ENCODE measurements at regions not wholly inside any gene's neighbourhood (a gene's known extent, or its start where the extent isn't known, plus 50 kb on each side); places are given as distances from the start of the nearest gene placed in this dataset.

GRCh38 chr5:117434254-117434653 lies 859.6 kb upstream of the SEMA6A start:
- BruUV-seq (replicated peaks): no TSS peak
- Histone ChIP-seq H3K27me3 (replicated peaks in 1 of 2; ENCODE audit: control insufficient read depth in 2 of 2, insufficient read depth in 2 of 2, low read length in 1 of 2) (no peaks in the 10 kb centered on the region), H3K4me2 (ENCODE audit: control insufficient read depth, insufficient read depth) (no peak overlapping the region), H3K36me3 (ENCODE audit: control insufficient read depth in 2 of 2, insufficient read depth in 2 of 2, low read length in 1 of 2) (no peaks in the 10 kb centered on the region), H3K27ac (ENCODE audit: control insufficient read depth, insufficient read depth) (no peak overlapping the region), H3K9ac (ENCODE audit: control insufficient read depth, insufficient read depth, low read length) (no peak overlapping the region), H3K79me2 (ENCODE audit: control insufficient read depth, insufficient read depth, low read length) (no peaks in the 10 kb centered on the region), H3K9me3 (replicated peaks; ENCODE audit: control insufficient read depth, insufficient read depth, low read length) (no peaks in the 10 kb centered on the region), H3K4me1 (ENCODE audit: control insufficient read depth, insufficient read depth, low read length) (no peaks in the 10 kb centered on the region), H4K20me1 (ENCODE audit: control insufficient read depth, insufficient read depth) (no peaks in the 10 kb centered on the region), H2AFZ (ENCODE audit: control insufficient read depth, low read depth, low read length) (no peak overlapping the region), H3K4me3 (no peak overlapping the region)
- FAIRE-seq (no peak), ATAC-seq (no peak), DNase-seq (ENCODE audit: low read depth, low spot score) (no peak)
- ChIA-PET SMC1A (ENCODE audit: uncharacterized antibody, unreplicated experiment) (no interaction called here), POLR2A (no interaction called here), RAD21 (ENCODE audit: unreplicated experiment) (no interaction called here), CTCF (interaction anchor here (1.7 to 4.9 kb wide), 2 partner anchors 20 kb away, joined by 5 to 20 read pairs; no protein-coding TSS in a partner anchor)
- in situ Hi-C loops (cut with MboI) (no loop called here), intact Hi-C loops (cut with micrococcal nuclease; ENCODE audit: unreplicated experiment) (no loop called here)
- no peak for TF ChIP-seq SPI1 (IDR thresholded peaks at IDR 0.05; ENCODE audit: borderline replicate concordance, insufficient read depth, low read depth, low read length)
- no peak for TF ChIP-seq EP300 (IDR thresholded peaks at IDR 0.05; ENCODE audit: borderline replicate concordance in 1 of 2, control insufficient read depth in 1 of 2, low read depth in 2 of 2, low read length in 2 of 2)
- no peak for TF ChIP-seq SIN3A (IDR thresholded peaks at IDR 0.05; ENCODE audit: low read depth, low read length)
- no peak for TF ChIP-seq ZNF274 (IDR thresholded peaks at IDR 0.05; ENCODE audit: insufficient read depth, insufficient read length)
- TF ChIP-seq, protein P1, sequence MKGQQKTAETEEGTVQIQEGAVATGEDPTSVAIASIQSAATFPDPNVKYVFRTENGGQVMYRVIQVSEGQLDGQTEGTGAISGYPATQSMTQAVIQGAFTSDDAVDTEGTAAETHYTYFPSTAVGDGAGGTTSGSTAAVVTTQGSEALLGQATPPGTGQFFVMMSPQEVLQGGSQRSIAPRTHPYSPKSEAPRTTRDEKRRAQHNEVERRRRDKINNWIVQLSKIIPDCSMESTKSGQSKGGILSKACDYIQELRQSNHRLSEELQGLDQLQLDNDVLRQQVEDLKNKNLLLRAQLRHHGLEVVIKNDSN (IDR thresholded peaks at IDR 0.05; ENCODE audit: borderline replicate concordance, extremely low read length, insufficient read depth, low read depth, low read length): no peak
- no peak for TF ChIP-seq EZH2 (IDR thresholded peaks at IDR 0.05; ENCODE audit: borderline replicate concordance, control insufficient read depth, low read depth, low read length)
- no peak for TF ChIP-seq NFYB (IDR thresholded peaks at IDR 0.05; ENCODE audit: insufficient read depth, low read depth, low read length)
- TF ChIP-seq, protein P2, sequence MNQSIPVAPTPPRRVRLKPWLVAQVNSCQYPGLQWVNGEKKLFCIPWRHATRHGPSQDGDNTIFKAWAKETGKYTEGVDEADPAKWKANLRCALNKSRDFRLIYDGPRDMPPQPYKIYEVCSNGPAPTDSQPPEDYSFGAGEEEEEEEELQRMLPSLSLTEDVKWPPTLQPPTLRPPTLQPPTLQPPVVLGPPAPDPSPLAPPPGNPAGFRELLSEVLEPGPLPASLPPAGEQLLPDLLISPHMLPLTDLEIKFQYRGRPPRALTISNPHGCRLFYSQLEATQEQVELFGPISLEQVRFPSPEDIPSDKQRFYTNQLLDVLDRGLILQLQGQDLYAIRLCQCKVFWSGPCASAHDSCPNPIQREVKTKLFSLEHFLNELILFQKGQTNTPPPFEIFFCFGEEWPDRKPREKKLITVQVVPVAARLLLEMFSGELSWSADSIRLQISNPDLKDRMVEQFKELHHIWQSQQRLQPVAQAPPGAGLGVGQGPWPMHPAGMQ (IDR thresholded peaks at IDR 0.05; ENCODE audit: borderline replicate concordance): no peak
- TF ChIP-seq GABPA (IDR thresholded peaks at IDR 0.05; ENCODE audit: low read depth): no peak
- TF ChIP-seq NR2C2 (IDR thresholded peaks at IDR 0.05; ENCODE audit: borderline replicate concordance, control insufficient read depth, insufficient read length, low read depth): no peak
- TF ChIP-seq MEF2A (IDR thresholded peaks at IDR 0.05; ENCODE audit: insufficient read depth, low read depth, low read length): no peak
- TF ChIP-seq ZBED1 (IDR thresholded peaks at IDR 0.05; ENCODE audit: borderline replicate concordance): no peak
- no peak for TF ChIP-seq RBBP5 (conservative IDR thresholded peaks at IDR 0.05)
- TF ChIP-seq WRNIP1 (IDR thresholded peaks at IDR 0.05; ENCODE audit: borderline replicate concordance, low read depth, low read length): no peak
- no peak for TF ChIP-seq BRCA1 (IDR thresholded peaks at IDR 0.05; ENCODE audit: low read depth, low read length)
- TF ChIP-seq ASH2L (IDR thresholded peaks at IDR 0.05; ENCODE audit: borderline replicate concordance, low read depth): no peak

Measured in GM12878 (cell line).